ENCODE measurements at regions not wholly inside any gene's neighbourhood (a gene's known extent, or its start where the extent isn't known, plus 50 kb on each side); places are given as distances from the start of the nearest gene placed in this dataset.
A peak's percentile ranks its signal among the peaks of the same experiment; 100 is the strongest.

DNA sequence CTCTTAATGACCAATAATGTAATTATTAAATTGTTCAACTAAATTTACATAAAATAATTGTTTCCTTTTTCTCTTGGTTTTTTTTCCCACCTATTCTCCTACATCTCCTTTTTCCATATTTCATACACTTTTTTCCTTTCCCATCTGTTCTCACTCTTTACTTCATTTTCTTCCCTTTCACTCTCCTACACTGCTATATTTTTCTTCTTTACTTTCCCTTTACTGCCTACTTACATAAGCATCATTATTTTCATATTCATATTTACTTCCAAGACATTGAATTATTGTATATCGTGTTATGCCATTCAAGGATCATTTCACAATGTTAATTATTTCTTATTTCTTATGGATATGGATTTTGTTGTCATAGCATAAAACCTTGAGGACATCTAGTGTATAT is 1275.6 kb downstream of the NSUN3 start:
- H3K27ac ChIP-seq (ENCODE audit: low read depth in 1 of 2, low read length in 2 of 2), result no peak overlapping the region
- H3K36me3 Mint-ChIP-seq, result no peaks in the 10 kb centered on the region
- H3K79me2 ChIP-seq (ENCODE audit: insufficient read depth, low read length), result no peaks in the 10 kb centered on the region
- H3K27ac Mint-ChIP-seq, result peak overlapping the region in 1 of 7 donors; percentile 6
- WGBS (ENCODE audit: insufficient coverage), result no CpG with 5 or more reads among the region's 1 CpG
- no peak overlapping the region for H3K9ac ChIP-seq (ENCODE audit: insufficient read depth, low read length, poor library complexity, severe bottlenecking)
- no peak overlapping the region for H3K4me3 ChIP-seq (replicated peaks in 1 of 3; ENCODE audit: low read depth in 2 of 3, low read length in 3 of 3)
- H3K4me2 ChIP-seq (replicated peaks; ENCODE audit: extremely low read depth, low read length, poor library complexity, severe bottlenecking), result no peak overlapping the region
- TF ChIP-seq, protein P1, sequence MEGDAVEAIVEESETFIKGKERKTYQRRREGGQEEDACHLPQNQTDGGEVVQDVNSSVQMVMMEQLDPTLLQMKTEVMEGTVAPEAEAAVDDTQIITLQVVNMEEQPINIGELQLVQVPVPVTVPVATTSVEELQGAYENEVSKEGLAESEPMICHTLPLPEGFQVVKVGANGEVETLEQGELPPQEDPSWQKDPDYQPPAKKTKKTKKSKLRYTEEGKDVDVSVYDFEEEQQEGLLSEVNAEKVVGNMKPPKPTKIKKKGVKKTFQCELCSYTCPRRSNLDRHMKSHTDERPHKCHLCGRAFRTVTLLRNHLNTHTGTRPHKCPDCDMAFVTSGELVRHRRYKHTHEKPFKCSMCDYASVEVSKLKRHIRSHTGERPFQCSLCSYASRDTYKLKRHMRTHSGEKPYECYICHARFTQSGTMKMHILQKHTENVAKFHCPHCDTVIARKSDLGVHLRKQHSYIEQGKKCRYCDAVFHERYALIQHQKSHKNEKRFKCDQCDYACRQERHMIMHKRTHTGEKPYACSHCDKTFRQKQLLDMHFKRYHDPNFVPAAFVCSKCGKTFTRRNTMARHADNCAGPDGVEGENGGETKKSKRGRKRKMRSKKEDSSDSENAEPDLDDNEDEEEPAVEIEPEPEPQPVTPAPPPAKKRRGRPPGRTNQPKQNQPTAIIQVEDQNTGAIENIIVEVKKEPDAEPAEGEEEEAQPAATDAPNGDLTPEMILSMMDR (IDR thresholded peaks at IDR 0.05), result no peak
- no peaks in the 10 kb centered on the region for H3K4me1 ChIP-seq (ENCODE audit: control insufficient read depth in 1 of 2, insufficient read depth in 2 of 2, low read length in 2 of 2)
- no peaks in the 10 kb centered on the region for H3K27me3 Mint-ChIP-seq (ENCODE audit: low read depth in 3 of 3)
- H3K27me3 ChIP-seq (ENCODE audit: control insufficient read depth in 2 of 2, insufficient read depth in 2 of 2, low read length in 2 of 2), result no peaks in the 10 kb centered on the region
- intact Hi-C loops (cut with micrococcal nuclease), result no loop called here
- no peaks in the 10 kb centered on the region for H3K4me1 Mint-ChIP-seq
- H3K9me3 ChIP-seq (replicated peaks in 1 of 2; ENCODE audit: control insufficient read depth in 1 of 2, insufficient read depth in 1 of 2, low read length in 2 of 2), result peaks cover 0 to 7% of the 10 kb centered on the region in 2 donors
- no peak for DNase-seq
- no peaks in the 10 kb centered on the region for H3K36me3 ChIP-seq (replicated peaks in 1 of 2; ENCODE audit: control insufficient read depth in 1 of 2, insufficient read depth in 2 of 2, low read length in 2 of 2)
- no peak overlapping the region for H3K4me3 Mint-ChIP-seq
- H4K20me1 ChIP-seq (ENCODE audit: insufficient read depth, low read length), result no peaks in the 10 kb centered on the region
- H3K9me3 Mint-ChIP-seq, result peaks cover 0 to 6% (median 0%) of the 10 kb centered on the region in 7 donors
- no peak overlapping the region for H2AFZ ChIP-seq (ENCODE audit: insufficient read depth, low read depth, low read length, poor library complexity, severe bottlenecking)

DNA sequence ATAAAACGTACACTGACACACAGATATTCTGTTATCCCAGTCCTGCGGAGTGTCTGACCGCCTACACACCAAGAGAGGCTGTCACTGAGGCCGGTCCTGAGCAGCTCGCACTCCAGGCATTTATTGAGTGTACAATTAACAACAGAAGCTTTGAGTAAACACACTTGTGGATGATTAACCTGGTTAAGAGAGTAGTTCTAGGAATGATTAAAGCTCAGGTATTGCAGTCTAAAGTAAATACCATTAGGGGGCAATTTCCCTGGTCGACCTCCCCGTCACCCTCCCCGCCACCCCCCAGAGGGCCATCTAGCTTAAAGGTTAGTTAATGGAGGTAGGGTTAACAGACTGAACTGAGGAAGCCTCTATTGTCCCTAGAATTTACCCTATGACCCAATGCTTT is 1278.5 kb downstream of the NSUN3 start:
- Histone ChIP-seq H2AFZ (ENCODE audit: insufficient read depth, low read depth, low read length, poor library complexity, severe bottlenecking) (no peak overlapping the region), H3K4me2 (replicated peaks; ENCODE audit: extremely low read depth, low read length, poor library complexity, severe bottlenecking) (no peak overlapping the region), H3K9ac (ENCODE audit: insufficient read depth, low read length, poor library complexity, severe bottlenecking) (no peak overlapping the region), H3K4me3 (replicated peaks in 1 of 3; ENCODE audit: low read depth in 2 of 3, low read length in 3 of 3) (no peak overlapping the region), H4K20me1 (ENCODE audit: insufficient read depth, low read length) (no peaks in the 10 kb centered on the region), H3K27ac (ENCODE audit: low read depth in 1 of 2, low read length in 2 of 2) (no peak overlapping the region), H3K27me3 (ENCODE audit: control insufficient read depth in 2 of 2, insufficient read depth in 2 of 2, low read length in 2 of 2) (no peaks in the 10 kb centered on the region), H3K4me1 (ENCODE audit: control insufficient read depth in 1 of 2, insufficient read depth in 2 of 2, low read length in 2 of 2) (no peaks in the 10 kb centered on the region), H3K79me2 (ENCODE audit: insufficient read depth, low read length) (no peaks in the 10 kb centered on the region), H3K36me3 (replicated peaks in 1 of 2; ENCODE audit: control insufficient read depth in 1 of 2, insufficient read depth in 2 of 2, low read length in 2 of 2) (no peaks in the 10 kb centered on the region), H3K9me3 (replicated peaks in 1 of 2; ENCODE audit: control insufficient read depth in 1 of 2, insufficient read depth in 1 of 2, low read length in 2 of 2) (peaks cover 0 to 3% of the 10 kb centered on the region in 2 donors)
- TF ChIP-seq, protein P1 (IDR thresholded peaks at IDR 0.05), result no peak
- H3K27me3 Mint-ChIP-seq (ENCODE audit: low read depth in 3 of 3), result no peaks in the 10 kb centered on the region
- no peaks in the 10 kb centered on the region for H3K36me3 Mint-ChIP-seq
- WGBS (ENCODE audit: insufficient coverage), result 83% methylated on average over 1 of the region's 8 CpGs
- no peaks in the 10 kb centered on the region for H3K4me1 Mint-ChIP-seq
- no peak overlapping the region for H3K4me3 Mint-ChIP-seq
- intact Hi-C loops (cut with micrococcal nuclease), result no loop called here
- no peak overlapping the region for H3K27ac Mint-ChIP-seq
- H3K9me3 Mint-ChIP-seq, result peaks cover 0 to 6% (median 1%) of the 10 kb centered on the region in 7 donors
- no peak for DNase-seq

Measured in CD14-positive monocyte (primary cell).